ENCODE measurements at regions not wholly inside any gene's neighbourhood (a gene's known extent, or its start where the extent isn't known, plus 50 kb on each side); places are given as distances from the start of the nearest gene placed in this dataset.
A peak's percentile ranks its signal among the peaks of the same experiment; 100 is the strongest.

DNA sequence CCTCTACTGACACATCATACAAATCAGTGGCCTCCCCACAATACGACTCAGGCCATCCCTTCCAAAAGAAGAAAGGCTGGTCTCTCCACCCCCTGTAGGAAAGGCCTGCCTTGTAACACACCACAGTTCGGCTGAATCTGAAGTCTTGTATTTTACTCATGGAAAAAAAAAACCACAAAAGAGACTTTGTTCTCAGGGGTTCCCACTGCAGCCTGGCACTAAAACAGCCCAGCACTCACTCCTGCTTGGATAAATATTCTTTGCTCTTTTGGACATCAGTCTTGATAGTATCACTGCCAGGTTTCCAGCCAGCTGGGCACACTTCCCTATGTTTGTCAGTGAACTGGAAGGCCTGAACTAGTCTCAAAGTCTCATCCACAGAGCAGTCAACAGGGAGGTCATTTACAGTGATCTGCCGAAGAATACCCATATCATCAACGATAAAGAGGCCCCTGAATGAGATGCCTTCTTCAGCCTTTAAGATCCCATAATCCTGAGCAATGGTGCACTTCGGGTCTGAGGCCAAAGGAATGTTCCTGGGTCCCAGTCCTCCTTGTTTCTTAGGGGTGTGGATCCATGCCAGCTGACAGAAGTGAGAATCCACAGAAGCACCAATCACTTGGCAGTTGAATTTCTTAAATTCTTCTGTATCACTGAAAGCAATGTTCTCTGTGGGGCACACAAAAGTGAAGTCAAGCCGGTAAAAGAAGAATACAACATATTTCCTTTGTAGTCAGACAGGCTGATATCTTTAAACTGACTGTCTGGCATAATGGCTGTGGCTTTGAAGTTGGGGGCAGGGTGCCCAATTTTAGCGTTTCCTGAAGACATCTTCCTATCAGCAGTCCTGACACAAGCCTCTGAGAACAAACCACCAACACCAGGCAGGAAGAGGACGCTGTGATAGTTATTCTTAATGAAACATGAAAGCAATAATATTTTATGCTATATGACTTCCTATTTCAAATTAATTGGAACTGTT lies 198.1 kb downstream of the LURAP1L start:
- peak; percentile 49 for ATAC-seq
- TF ChIP-seq ARNTL (CRISPR knock-in tag; IDR thresholded peaks at IDR 0.05; ENCODE audit: borderline replicate concordance, low read depth) (no peak), CSDC2 (CRISPR knock-in tag; IDR thresholded peaks at IDR 0.05) (peak; percentile 63; the same call in 1 of the 2 replicates), ISL1 (CRISPR knock-in tag; IDR thresholded peaks at IDR 0.05) (peak; percentile 54)

DNA sequence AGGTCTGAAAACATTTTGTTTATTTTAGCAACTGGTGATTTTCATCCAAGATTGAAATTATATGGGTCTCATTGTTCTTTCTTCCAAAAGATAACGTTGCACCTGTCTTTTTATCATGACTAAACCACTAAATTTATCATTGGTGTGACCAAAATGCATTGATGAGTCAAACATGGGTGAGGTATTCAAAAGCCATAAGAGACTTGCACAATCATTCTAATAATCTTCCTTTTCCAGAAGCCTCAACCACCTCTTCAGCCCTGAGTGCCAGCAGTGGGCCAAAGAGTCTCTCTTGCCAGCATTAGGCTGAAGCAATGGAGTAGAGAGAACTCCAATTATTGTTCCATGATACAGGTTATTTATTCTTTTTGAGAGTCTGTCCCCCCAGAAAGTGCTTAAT lies 198.9 kb downstream of the LURAP1L start:
- ATAC-seq: no peak
- TF ChIP-seq ESRRG (CRISPR knock-in tag; IDR thresholded peaks at IDR 0.05) (no peak), PATZ1 (CRISPR knock-in tag; IDR thresholded peaks at IDR 0.05; ENCODE audit: borderline replicate concordance) (no peak), ISL1 (CRISPR knock-in tag; IDR thresholded peaks at IDR 0.05) (no peak), ZNF565 (CRISPR knock-in tag; conservative IDR thresholded peaks at IDR 0.05; ENCODE audit: low read depth) (no peak), CREB5 (CRISPR knock-in tag; IDR thresholded peaks at IDR 0.05; ENCODE audit: low read depth) (no peak), SNAI2 (CRISPR knock-in tag; IDR thresholded peaks at IDR 0.05) (no peak), TCF4 (CRISPR knock-in tag; IDR thresholded peaks at IDR 0.05; ENCODE audit: borderline replicate concordance) (no peak), ARNTL (CRISPR knock-in tag; IDR thresholded peaks at IDR 0.05; ENCODE audit: borderline replicate concordance, low read depth) (no peak), PPARA (CRISPR knock-in tag; IDR thresholded peaks at IDR 0.05; ENCODE audit: borderline replicate concordance) (no peak), ZC3H10 (CRISPR knock-in tag; IDR thresholded peaks at IDR 0.05) (no peak), TOX (CRISPR knock-in tag; IDR thresholded peaks at IDR 0.05; ENCODE audit: borderline replicate concordance) (no peak), ZNF8 (CRISPR knock-in tag; IDR thresholded peaks at IDR 0.05) (no peak), ZFP30 (CRISPR knock-in tag; IDR thresholded peaks at IDR 0.05) (no peak), BACH2 (CRISPR knock-in tag; IDR thresholded peaks at IDR 0.05; ENCODE audit: borderline replicate concordance) (no peak), ZNF70 (CRISPR knock-in tag; IDR thresholded peaks at IDR 0.05) (no peak), GLIS3 (CRISPR knock-in tag; IDR thresholded peaks at IDR 0.05) (no peak), POU6F1 (CRISPR knock-in tag; IDR thresholded peaks at IDR 0.05; ENCODE audit: borderline replicate concordance, low read depth) (no peak), CSDC2 (CRISPR knock-in tag; IDR thresholded peaks at IDR 0.05) (no peak), ZFP3 (CRISPR knock-in tag; IDR thresholded peaks at IDR 0.05) (no peak)
- TF ChIP-seq, protein P1, sequence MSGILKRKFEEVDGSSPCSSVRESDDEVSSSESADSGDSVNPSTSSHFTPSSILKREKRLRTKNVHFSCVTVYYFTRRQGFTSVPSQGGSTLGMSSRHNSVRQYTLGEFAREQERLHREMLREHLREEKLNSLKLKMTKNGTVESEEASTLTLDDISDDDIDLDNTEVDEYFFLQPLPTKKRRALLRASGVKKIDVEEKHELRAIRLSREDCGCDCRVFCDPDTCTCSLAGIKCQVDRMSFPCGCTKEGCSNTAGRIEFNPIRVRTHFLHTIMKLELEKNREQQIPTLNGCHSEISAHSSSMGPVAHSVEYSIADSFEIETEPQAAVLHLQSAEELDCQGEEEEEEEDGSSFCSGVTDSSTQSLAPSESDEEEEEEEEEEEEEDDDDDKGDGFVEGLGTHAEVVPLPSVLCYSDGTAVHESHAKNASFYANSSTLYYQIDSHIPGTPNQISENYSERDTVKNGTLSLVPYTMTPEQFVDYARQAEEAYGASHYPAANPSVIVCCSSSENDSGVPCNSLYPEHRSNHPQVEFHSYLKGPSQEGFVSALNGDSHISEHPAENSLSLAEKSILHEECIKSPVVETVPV (CRISPR knock-in tag; IDR thresholded peaks at IDR 0.05): no peak

GRCh38 chr9:12974671-12975070 lies 199.9 kb downstream of the LURAP1L start:
- TF ChIP-seq ZNF8 (CRISPR knock-in tag; IDR thresholded peaks at IDR 0.05): no peak
- TF ChIP-seq TCF4 (CRISPR knock-in tag; IDR thresholded peaks at IDR 0.05; ENCODE audit: borderline replicate concordance): no peak
- TF ChIP-seq TSHZ2 (CRISPR knock-in tag; IDR thresholded peaks at IDR 0.05): no peak
- no peak for TF ChIP-seq SNAI2 (CRISPR knock-in tag; IDR thresholded peaks at IDR 0.05)
- TF ChIP-seq ZNF565 (CRISPR knock-in tag; conservative IDR thresholded peaks at IDR 0.05; ENCODE audit: low read depth): no peak
- TF ChIP-seq GLIS3 (CRISPR knock-in tag; IDR thresholded peaks at IDR 0.05): no peak
- TF ChIP-seq ZC3H10 (CRISPR knock-in tag; IDR thresholded peaks at IDR 0.05): no peak
- no peak for TF ChIP-seq ZFP3 (CRISPR knock-in tag; IDR thresholded peaks at IDR 0.05)
- TF ChIP-seq PPARA (CRISPR knock-in tag; IDR thresholded peaks at IDR 0.05; ENCODE audit: borderline replicate concordance): no peak
- ATAC-seq: no peak
